ENCODE measurements at regions not wholly inside any gene's neighbourhood (a gene's known extent, or its start where the extent isn't known, plus 50 kb on each side); places are given as distances from the start of the nearest gene placed in this dataset.

DNA sequence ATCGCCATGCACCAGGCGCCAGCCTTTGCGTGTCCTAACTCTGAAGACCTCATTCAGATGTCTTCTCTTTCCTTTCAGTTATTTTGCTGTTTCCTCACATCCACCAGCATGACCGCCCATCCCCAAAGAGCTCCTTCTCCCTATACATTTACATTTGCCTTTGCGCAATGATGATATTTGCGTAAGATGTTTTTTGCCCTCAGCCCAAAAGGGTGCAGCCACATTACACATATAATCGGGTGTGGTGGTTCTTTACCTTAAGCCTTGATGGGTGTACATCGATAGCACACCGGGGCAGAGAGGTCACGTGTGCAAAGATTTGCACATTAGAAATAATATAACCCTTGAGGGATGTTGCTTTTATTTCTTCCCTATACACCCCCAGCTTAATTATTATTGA, 192.8 kb downstream of the HUNK start:
- Histone ChIP-seq H3K9me3 (no peaks in the 10 kb centered on the region), H3K27ac (no peak overlapping the region), H3K4me1 (no peaks in the 10 kb centered on the region), H3K36me3 (no peaks in the 10 kb centered on the region), H3K27me3 (no peaks in the 10 kb centered on the region), H3K4me3 (no peak overlapping the region)
- no peak for ATAC-seq (ENCODE audit: low FRiP score in 2 of 2)
- DNase-seq: no peak
- WGBS, 2 donors: 89 to 91% methylated on average over 10 of the region's 10 CpGs
- TF ChIP-seq POLR2AphosphoS5 (IDR thresholded peaks at IDR 0.05) (no peak), POLR2A (IDR thresholded peaks at IDR 0.05) (no peak), EP300 (IDR thresholded peaks at IDR 0.05) (no peak)
- TF ChIP-seq, protein P1, sequence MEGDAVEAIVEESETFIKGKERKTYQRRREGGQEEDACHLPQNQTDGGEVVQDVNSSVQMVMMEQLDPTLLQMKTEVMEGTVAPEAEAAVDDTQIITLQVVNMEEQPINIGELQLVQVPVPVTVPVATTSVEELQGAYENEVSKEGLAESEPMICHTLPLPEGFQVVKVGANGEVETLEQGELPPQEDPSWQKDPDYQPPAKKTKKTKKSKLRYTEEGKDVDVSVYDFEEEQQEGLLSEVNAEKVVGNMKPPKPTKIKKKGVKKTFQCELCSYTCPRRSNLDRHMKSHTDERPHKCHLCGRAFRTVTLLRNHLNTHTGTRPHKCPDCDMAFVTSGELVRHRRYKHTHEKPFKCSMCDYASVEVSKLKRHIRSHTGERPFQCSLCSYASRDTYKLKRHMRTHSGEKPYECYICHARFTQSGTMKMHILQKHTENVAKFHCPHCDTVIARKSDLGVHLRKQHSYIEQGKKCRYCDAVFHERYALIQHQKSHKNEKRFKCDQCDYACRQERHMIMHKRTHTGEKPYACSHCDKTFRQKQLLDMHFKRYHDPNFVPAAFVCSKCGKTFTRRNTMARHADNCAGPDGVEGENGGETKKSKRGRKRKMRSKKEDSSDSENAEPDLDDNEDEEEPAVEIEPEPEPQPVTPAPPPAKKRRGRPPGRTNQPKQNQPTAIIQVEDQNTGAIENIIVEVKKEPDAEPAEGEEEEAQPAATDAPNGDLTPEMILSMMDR (IDR thresholded peaks at IDR 0.05): no peak

DNA sequence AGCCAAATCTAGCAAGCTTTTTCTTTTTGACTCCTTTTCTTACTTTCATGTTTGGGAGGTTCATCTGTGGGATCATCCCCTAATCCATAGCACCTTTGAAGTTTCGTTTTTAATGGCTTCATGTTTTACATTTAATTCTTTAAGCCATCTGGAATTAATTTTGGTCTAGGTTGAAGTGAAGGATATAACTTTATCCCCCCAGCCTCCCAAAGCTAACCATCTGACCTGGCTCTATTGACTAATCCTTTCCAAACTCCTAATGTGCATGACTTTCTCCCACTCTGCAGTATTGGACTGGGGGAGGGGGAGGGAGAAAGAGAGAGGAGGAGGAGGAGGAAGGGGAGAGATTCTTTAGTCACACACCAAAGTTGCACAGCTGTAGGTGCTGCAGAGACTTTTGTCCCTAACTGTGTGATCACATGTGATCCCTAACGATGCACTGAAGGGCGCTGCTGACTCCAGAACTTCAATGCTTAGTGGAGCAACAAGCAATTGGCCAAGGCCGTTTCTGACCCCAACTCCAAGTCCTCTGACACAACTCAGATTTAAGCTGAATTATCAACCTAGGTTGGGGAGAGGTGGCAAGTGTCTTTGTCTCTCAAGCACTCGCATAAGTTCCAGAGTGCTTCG, 191.6 kb downstream of the HUNK start:
- no peak for ATAC-seq (ENCODE audit: low FRiP score in 2 of 2)
- no peaks in the 10 kb centered on the region for H3K27me3 ChIP-seq
- no peaks in the 10 kb centered on the region for H3K9me3 ChIP-seq
- WGBS, 2 donors: 87% methylated on average over 6 of the region's 6 CpGs
- H3K4me1 ChIP-seq: no peaks in the 10 kb centered on the region
- no peak overlapping the region for H3K4me3 ChIP-seq
- H3K27ac ChIP-seq: no peak overlapping the region
- no peaks in the 10 kb centered on the region for H3K36me3 ChIP-seq
- DNase-seq: no peak
- no peak for TF ChIP-seq POLR2A (IDR thresholded peaks at IDR 0.05)

DNA sequence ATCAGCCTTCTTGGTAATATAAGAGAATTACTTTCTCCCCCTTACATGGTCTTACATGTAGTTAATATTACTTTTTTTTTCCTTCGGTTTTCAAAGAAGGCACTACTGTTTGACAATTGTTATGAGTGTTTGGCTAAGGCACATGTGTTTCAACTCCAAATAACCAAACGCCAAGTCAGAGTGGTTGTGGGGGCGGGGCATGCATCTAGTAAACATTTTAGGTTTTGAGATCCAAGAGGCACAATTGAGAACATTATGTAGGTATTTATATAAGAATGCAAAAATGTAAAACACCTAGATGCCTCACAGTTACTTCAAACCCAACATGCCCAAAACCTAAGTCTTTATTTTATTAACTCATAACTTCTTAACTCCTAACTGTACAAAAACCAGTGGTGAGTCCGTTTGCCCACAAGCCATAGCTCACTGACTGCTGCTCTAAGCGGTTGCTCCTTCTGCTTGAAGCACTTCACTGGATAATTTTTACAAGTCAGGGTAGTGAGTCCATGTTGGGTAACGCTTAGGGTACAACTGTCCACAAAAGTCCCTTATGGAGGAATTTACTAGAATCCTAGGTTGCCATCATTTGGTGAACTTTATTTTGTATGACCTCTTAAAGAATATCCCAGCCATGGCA, 189.9 kb downstream of the HUNK start:
- no peak for ATAC-seq (ENCODE audit: low FRiP score in 2 of 2)
- TF ChIP-seq, protein P1 (IDR thresholded peaks at IDR 0.05): no peak
- H3K4me3 ChIP-seq: no peak overlapping the region
- H3K27ac ChIP-seq: no peak overlapping the region
- H3K9me3 ChIP-seq: no peaks in the 10 kb centered on the region
- H3K4me1 ChIP-seq: no peaks in the 10 kb centered on the region
- no peaks in the 10 kb centered on the region for H3K36me3 ChIP-seq
- DNase-seq: no peak
- no peaks in the 10 kb centered on the region for H3K27me3 ChIP-seq
- WGBS, 2 donors: 67% methylated on average over 6 of the region's 6 CpGs

DNA sequence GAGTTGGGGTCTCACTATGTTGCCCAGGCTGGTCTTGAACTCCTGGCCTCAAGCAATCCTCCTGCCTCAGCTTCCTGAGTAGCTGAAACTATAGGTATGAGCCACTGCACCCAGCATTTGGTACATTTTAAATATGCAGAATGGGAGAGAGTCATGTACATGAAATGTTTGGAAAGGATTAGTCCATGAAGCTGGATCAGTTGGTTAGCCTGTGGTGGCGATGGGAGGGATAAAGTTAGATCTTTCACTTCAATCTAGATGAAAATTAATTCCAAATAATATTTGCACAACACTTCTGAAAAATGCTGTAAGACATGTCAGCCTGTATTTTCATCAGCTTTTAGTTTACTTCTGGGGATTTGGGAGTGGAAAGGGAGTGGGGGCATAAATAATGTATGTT, 188.9 kb downstream of the HUNK start:
- ATAC-seq (ENCODE audit: low FRiP score in 2 of 2) (no peak), DNase-seq (no peak)
- H3K36me3 ChIP-seq: no peaks in the 10 kb centered on the region
- no peak for TF ChIP-seq POLR2A (IDR thresholded peaks at IDR 0.05)
- TF ChIP-seq POLR2AphosphoS5 (IDR thresholded peaks at IDR 0.05): no peak
- no peak for TF ChIP-seq EP300 (IDR thresholded peaks at IDR 0.05)
- TF ChIP-seq, protein P1 (IDR thresholded peaks at IDR 0.05): no peak
- no peak overlapping the region for H3K4me3 ChIP-seq
- H3K27me3 ChIP-seq: no peaks in the 10 kb centered on the region
- 87 to 88% methylated on average over 1 of the region's 1 CpG for WGBS, 2 donors
- no peak overlapping the region for H3K27ac ChIP-seq
- H3K4me1 ChIP-seq: no peaks in the 10 kb centered on the region
- no peaks in the 10 kb centered on the region for H3K9me3 ChIP-seq

DNA sequence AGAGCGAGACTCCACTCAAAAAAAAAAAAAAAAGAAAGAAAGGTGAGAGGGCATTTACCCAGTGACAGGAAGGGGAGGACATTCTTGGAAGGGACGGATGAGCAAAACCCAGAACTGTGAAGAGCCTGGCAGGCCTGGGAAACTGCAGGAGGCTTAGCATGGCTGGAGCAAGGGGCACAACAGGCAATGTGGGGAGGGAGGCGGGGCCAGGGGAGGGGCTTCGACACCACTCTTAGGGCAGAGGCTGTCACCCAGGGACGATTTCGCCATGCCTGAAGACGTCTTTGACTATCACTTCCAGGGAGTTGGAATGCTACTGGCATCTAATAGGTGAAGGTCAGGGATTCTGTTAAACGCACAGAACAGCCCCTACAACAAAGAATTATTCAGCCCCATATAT, 184.0 kb downstream of the HUNK start:
- DNase-seq: no peak
- H3K27ac ChIP-seq: no peak overlapping the region
- H3K36me3 ChIP-seq: no peaks in the 10 kb centered on the region
- no peak for ATAC-seq (ENCODE audit: low FRiP score in 2 of 2)
- no peaks in the 10 kb centered on the region for H3K4me1 ChIP-seq
- TF ChIP-seq POLR2A (IDR thresholded peaks at IDR 0.05) (no peak), POLR2AphosphoS5 (IDR thresholded peaks at IDR 0.05) (no peak), EP300 (IDR thresholded peaks at IDR 0.05) (no peak)
- TF ChIP-seq, protein P1 (IDR thresholded peaks at IDR 0.05): no peak
- H3K9me3 ChIP-seq: peaks cover 0 to 7% (median 3%) of the 10 kb centered on the region in 4 donors
- 63 to 84% methylated on average over 8 of the region's 8 CpGs for WGBS, 2 donors
- H3K4me3 ChIP-seq: no peak overlapping the region
- no peaks in the 10 kb centered on the region for H3K27me3 ChIP-seq

Measured in upper lobe of left lung (tissue), 6 donors.